SK-MEL-5 (cell line): ENCODE measurements at regions not wholly inside any gene's neighbourhood (a gene's known extent, or its start where the extent isn't known, plus 50 kb on each side); places are given as distances from the start of the nearest gene placed in this dataset.

Experiments used
- DNase-seq: peaks from one replicate; pipeline ENCODE4 v3.0.0-alpha.2; 2016; ENCODE audit warnings: low read depth, low spot score
- in situ Hi-C: cut with HindIII; loops from 2 replicates; pipeline ENCODE4 v1.10.0; 2016; ENCODE audit warnings: low sequenced_read_pairs, high pct_unique_total_duplicates, low pct_unique_long_range_greater_than_20kb

DNA sequence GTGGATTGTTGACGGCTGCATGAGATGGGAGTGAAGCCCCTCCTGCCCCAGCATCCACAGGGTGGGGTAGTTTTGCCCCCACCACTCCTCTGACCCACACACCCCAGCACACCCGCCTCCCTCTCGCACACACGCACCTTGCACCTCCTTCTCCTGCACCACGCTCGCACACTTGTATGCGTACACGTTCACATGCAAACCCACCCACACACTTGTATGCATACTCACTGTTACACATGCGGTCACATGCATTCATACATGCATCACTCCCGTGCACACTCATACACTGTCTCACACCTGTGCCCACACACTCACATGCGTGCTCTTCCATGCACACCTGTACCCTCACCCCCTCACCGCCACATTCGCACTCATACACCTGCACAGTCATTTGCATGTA, 70.5 kb upstream of the CIBAR2 start:
- in situ Hi-C loops: no loop called here

DNA sequence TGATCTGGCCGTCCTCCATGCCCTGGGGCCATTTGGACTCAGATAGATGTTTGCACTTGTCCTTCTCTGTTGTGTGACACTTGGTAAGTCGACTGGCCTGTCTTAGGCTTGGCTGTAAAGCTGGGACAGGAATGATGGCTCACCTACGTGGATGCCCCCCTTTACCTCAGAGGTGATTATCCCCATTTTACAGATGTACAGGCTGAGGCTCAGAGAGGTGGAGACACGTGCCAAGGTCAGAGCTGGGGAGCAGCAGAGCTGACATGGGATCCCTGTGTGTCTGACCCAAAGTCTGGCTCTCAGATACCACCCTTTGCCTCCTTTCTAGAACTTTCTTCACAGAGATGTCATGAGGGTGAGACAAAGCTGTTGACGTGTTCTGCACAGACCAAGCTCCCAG, 71.3 kb upstream of the CIBAR2 start:
- no peak for DNase-seq
- in situ Hi-C loops: no loop called here

More for the DNA sequence above, 70.5 kb upstream of the CIBAR2 start:
- no peak for DNase-seq

DNA sequence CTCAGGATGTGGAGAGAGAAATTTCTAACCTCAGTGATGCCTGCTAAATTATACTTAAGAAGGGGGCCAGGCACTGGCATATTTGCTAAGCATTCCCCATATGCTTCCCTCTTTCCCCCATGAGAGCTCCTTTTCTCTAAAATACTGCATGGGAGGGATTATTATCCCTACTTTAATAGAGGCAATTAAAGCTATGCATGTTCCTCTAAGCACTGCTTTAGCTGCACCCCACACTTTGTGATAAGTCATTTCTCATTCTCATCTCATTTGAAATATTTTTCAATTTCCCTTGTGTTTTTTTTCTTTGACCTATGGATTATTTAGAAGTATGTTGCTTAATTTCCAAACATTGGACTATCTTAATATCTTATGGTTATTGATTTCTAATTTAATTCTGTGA, 72.1 kb upstream of the CIBAR2 start:
- in situ Hi-C loops: no loop called here
- DNase-seq: no peak

DNA sequence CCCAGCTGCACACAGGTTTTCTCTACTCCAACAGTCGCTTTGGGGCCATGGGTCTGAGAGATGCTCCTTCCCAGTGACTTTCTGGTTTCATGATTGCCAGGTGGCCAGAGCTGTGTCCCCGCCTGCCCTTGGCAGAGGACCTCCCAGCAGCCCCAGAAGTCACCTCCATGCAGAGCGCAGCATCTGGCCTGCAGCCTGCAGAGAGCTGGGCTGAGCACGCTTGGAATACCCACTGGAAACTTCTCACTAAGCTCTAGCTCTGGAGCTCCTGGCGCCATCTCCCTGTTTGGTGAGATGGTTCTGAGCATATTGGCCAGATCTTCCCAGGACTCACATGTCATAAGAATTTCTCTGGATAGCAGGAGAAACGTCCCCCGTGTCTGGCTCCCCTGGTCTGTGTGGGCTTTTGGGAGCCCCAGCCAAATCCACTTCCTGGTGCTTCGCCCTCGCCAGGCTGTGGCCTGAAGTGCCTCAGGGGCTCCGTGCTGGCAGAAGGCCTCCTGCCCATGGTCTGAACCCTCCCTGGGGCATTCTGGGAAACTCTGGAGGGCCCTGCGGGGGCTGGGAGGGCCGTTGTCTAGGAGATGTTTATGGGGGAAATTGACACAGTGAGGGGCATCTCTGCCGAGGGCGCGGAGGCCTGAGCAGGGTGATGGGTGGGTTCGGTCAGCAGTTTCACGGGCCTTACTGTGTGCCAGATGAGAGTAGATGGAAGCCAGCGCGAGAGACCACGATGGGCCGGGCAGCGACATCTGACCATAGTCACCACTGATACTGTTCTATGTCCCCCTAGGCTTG, 73.2 kb upstream of the CIBAR2 start:
- DNase-seq: no peak
- in situ Hi-C loops: no loop called here

DNA sequence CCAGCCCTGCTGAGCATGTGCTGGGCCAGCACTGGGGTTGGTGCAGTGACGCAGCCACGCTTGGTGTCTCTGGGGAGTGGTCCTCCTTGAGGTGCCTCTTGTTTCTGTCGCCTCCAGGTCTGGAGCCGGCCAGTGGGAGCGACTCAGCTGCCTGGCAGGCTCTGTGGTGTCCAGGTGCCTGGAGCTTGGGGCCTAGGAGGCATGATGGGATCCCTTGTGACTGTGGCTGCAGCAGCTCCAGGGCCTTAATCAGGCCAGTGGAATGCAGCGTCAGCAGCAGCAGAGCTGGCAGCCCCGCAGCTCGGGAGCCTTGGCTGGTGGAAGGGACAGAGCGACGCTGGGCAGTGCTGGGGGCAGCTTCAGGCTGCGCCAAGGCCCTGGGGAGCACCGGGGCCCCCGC, 74.7 kb upstream of the CIBAR2 start:
- in situ Hi-C loops: no loop called here

DNA sequence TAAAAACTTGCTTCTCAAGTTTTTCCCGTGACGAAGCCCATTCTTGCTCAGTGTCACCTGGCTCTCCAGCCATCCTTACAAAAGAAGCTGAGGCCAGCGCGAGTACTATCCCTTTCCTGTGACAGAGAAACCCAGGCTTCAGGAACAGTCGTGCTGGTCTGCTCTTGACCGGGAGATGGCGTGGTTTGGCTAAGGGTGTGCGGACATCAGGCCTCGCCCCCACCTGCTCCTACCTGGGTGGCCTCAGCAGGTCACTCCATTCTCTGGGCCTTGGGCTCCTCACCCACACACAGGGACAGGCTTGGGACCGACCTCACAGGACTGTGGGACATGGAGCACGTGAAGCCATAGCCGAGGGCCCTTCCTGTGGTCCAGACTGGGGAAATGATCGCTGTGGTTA, 75.2 kb upstream of the CIBAR2 start:
- in situ Hi-C loops: no loop called here

More for the DNA sequence above, 74.7 kb upstream of the CIBAR2 start:
- DNase-seq: no peak

DNA sequence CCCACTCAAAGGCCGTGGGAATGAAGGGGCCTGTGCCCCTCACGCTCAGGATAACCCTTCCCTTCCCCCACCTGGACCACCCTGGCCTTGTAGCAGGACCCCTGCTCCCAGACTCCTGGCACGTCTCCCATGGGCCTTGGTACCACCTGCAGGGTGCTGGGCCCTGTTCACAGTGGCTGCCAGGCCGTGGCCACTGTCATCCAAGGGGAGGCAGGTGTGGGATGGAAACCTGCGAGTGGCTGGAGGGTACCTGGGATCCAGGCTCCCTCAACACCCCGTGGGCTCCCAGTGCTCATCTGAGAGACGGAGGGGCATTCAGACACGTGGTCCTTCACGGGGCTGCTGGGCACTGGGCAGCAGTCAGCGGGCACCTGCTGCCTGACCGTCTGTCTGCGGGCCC, 75.6 kb upstream of the CIBAR2 start:
- DNase-seq: no peak
- in situ Hi-C loops: no loop called here

More for the DNA sequence above, 75.2 kb upstream of the CIBAR2 start:
- no peak for DNase-seq

DNA sequence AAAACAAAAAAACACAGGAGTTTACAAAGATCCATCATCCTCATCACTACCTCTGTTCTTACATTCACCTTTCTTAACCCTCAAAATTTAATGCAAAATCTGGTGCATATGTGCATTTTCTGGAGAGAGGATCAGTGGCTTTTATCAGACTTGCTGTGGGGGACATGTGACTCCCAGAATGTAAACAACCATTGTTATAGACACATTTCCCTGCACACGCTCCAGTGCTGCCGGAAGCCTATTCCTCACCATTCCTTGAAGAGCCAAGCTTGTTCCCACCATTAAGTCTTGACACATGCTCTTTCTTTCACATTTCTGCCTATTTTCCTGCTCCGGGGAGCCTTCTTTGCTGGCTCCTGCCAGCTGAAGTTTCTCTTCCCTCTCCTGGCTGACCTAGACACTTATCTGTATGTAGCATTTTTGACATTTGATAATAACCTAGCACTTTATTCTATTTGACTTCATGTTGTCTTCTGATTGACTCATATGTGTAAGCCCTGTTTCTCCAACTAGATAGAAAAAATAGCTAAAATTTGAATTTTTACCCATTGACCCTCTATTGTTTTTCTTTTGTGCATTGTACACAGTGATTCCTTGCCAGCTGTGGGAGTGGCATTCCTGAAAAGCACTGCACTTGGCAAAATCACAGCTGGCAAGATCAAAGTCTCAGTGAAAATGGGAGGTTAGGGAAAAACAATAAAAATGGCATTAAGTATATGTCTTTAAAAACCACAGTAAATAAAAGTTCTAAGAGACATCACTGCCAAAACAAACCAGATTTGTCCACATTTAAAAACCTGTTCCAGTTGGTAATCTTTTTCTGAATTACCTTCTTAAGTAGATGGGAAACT, 76.8 kb upstream of the CIBAR2 start:
- in situ Hi-C loops: no loop called here
- DNase-seq: peak; percentile 24

DNA sequence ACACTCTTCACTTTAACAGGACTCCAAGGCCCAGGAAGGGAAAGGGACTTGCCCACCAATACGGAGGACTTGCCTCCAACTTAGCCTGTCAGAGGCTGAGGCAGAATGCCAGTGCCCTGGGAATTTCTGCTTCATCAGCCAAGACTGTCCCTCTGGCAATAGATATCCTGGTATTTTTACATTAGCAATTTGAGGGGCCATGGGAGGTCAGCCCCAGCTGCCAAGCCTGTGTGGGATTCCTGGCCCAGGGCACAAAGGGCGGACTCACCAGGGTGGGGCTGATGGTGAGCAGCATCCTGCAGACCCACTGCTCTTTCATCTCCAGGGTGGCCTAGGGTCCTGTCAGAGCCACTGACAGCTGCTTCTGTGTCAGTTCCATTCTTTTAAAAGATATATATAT, 78.3 kb upstream of the CIBAR2 start:
- DNase-seq: no peak
- in situ Hi-C loops: no loop called here

DNA sequence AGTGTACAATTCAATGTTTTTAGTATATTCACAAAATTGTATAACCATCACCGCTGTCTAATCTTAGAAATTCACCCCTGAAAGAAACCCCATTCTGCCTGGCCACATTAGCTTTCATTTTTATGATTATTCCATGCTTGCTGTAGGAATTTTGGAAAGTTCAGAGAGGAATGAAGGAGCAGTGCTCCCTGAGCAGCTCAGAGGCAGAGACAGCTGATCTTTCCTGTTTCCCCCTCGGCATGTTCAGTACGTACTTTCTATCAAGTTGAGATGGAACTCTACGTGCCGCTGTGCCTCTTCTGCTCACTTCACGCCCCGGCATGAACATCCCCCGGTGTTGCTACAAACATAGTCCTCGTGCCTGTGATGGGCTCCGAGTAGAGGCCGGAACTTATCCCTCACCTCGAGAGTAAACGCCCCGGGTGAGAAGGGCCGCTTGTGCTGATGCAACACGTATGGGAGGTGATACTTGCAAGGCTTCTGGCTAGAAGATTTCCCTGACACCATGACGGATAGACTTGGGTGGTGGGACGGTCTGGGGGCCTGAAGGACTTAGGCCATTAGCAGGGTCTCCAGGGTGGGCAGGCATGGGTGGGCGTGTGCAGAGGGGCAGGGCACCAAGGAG, 79.2 kb upstream of the CIBAR2 start:
- DNase-seq: no peak
- in situ Hi-C loops: no loop called here

DNA sequence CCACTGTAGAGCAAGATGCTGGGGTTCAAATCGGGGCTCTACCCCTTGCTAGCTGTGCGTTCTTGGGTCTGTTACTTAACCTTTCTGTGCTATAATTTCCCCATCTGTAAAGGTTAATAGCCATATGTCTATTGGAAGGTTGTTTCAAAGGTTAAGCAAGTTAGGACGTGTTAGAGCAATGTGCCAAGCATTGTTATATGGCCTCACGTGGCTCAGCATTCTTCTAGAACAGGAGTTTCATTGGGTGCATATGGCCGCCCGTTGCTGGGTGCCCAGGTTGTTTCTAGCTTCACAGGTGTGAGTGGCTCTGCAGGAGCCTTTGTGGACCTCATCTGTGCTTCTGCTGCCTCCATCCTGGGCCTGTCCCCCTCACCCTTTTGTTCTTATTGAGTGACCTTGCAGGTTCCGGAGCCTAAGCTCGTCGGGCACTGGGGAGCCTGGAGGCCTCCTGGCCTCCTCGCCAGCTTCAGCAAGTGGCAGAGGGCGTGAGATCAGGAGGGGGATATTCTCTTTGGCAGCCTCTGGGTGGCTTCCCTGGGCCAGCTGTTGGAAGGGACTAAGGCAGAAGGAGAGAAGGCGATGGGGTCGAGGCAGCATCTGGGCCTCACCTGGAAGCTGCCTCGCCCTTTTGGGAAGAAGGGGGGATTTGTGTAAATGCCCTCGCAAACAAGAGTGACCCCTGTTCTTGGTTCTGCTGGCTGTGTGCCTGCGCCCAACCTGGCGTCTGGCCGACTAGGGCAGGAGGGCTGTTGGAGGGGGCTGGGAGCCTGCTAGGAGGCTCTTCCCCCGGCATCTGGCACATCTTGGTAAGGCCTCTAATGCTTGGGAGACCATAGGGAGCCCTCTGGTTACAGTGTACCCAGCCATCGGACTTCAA, 80.2 kb upstream of the CIBAR2 start:
- in situ Hi-C loops: no loop called here
- no peak for DNase-seq

DNA sequence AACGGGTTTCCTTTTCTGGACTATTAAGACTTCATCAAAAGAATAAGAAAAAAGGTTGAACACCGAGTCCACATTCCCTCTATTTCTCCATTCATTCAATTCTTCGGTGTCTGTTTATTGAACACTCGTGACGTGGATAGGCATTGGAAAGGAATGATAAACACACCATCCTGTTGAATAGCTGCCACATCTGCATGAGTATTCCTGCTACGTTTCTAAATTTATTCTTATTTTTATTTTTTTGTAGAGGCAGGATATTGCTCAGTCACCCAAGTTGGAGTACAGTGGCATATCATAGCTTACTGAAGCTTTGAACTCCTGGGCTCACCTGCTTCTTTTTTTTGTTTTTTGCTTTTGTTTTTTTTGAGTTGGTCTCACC, 80.8 kb upstream of the CIBAR2 start:
- no peak for DNase-seq
- in situ Hi-C loops: no loop called here

DNA sequence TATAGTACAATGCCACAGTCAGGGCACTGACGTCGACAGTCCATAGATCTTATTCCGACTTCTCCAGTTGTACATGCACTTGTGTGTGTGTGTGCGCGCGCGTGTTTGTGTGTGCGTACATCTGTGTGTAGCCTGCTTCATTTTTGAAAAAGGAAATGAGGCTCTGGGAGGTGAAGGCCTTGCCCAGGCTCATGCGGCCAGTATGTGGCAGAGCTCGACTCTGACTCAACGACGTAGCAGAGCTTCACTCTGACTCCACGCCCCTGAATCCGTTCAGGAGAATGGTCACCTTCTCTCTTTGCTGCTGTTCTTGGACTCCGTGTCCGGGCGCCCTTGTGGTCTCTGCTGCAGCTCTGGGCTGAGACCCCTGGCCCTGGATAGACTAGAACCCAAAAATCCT, 81.6 kb upstream of the CIBAR2 start:
- DNase-seq: no peak
- in situ Hi-C loops: no loop called here

DNA sequence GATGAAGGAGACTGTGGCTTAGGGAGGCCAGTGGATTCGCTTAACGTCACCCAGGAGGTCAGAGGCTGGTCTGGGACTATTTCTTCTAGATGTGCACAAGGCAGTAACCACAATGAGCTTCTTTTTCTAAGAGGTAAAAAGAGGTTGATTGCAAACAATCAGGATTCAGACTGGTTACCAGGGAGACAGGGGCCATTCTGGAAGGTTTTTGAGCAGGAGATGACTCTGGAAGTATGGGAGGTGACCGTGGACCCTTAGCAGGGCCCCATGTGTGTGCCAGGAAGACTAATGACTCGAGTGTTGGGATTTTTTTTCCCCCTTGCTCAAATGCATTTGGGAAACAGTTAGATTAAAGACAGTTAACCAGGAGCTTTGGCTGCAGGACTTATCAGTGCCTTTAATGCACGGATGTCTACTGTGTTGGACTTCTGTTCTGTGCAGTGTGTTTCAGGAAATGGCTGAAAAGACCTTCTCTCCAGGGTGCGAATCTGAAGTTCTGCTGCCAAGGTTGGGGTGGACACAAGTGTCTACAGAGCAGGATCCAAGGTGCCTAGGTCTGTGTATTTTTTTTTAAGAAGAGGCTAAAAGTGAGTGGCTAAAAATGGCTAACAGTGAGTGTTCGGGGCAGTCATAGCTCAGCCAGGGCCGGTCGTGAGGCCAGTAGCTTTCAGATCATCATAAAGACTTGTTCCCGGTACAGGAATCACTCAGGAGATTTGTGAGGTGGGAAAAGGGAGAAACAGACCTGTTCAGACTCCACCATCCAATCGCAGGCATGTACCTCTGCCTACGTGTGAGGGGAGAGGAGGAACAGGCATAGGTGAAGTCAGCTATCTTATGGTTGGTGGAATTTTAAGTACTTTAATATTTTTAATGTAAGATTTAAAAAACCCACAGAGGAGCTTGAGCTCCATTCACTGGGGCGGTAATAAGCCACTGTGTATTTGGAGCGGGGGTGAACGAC, 82.3 kb upstream of the CIBAR2 start:
- in situ Hi-C loops: no loop called here
- DNase-seq: no peak

DNA sequence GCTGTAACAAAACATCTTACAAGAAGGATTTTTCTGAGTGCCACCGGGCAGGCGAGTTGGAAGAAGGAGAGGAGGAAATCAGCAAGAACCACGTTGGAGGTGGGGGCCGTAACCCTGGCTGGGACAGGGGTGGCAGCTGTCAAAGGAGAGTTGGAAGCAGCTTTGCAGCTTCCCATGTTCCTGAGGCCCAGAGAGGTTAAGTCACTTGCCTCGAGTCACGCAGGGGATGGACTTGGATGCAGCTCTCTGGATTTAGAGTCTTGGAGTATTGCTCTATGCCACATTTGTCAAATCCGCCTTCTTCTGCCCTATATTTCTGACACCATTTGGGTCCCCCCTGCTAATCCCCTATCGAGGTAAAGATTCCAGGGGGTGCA, 83.0 kb upstream of the CIBAR2 start:
- no peak for DNase-seq
- in situ Hi-C loops: no loop called here

DNA sequence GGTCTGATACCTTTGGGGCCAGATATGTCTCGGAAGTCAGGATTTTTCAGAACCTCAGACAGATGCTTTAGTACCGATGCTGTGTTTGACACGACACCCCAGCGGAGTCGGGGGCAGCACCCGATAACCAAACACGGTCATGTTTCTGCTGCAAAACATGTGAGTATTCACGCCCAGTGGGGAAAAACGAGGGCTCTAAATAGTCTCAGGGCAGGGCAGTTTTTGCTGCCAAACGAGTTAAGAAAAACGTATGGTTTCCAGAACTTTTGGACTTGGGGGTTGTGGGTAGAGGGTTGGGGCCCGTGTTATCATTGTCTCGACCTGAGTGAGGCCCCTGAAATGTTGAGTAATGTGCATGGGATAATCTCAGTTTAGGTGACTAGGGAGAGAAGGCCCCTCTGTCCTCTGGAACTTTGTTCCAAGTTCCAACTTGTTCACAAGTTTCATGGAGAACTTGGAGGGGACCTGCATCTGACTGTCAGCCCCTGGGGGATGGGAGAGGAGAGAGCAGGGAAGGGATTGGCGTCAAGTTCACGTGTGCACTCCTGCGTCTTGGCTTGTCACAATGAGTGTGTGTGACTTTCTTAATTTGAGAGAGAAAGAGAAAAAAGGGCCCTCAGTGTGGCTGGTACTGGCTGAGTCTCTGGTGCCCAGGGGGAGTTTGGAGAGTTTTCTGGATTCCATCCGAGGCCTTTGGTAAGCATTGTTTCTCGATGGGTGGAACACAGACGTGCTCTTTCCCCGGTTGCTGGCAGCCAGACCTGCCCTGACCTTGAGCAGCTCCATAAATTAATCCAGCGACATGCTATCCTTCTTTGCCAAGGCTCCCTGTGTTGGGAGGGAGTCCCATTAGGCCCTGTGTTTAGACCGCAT, 83.9 kb upstream of the CIBAR2 start:
- DNase-seq: peak; percentile 26
- in situ Hi-C loops: no loop called here
